ENCODE measurements at regions not wholly inside any gene's neighbourhood (a gene's known extent, or its start where the extent isn't known, plus 50 kb on each side); places are given as distances from the start of the nearest gene placed in this dataset.

DNA sequence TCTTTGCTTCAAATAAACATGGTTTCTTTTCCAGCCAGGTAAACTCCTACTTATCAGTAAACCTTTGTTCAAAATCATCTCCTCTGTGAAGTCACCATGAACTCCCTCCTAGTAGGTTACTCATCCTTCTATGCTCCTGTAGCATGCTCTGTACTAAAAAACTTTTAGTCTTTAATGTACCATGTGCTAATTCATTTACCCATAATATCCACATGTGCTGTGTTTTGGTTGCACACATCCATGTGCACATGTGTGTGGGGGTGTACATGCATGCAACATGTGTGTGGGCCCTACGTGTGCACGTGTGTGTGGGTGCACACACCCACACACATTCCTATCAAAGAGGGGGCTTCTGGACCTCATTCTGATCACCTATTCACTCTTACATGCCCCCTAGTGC lies 259.9 kb upstream of the SP4 start:
- DNase-seq = no peak

DNA sequence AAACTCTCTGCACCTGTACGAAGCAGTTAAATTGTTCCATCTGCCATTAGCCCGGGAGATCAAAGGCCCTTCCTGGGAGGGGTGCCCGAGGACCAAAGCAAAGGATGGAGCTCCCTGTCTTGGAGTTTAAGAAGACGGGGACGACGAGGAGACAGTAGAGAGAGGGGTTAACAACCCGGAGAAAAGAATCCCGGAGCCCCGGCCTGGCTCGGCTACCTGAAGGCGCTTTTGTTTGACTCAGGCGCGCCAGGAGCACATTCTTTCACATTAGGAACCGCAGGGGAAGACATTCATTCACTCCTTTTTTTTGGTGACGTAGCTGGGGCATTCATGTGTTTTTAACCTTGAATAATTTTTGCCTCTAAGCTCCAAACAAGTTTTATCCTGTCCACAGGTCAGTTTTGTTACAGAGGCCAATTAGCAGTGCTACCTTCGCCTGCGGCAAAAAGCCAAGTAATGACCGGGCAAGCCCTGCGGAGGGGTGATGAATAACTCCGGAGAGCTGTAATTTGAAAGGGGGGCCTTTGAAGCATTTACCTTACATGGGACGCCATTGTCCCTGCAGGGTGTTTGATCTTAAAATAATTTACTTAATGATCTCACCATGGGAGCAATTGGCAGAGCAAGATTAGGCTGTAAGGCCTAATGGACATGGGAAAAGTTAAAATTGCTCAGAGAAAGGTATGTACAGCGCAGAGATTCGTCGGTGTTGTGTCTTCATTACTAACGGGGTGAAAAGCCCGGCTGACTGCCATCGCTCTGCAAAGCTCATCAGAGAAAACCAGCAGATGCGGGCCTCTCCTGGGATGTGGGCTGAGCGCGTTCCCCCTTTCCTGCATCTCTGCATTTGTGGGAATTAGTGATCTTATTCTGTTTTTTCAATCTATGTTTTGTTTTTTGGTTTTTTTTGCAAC lies 258.0 kb upstream of the SP4 start:
- no peak for DNase-seq

DNA sequence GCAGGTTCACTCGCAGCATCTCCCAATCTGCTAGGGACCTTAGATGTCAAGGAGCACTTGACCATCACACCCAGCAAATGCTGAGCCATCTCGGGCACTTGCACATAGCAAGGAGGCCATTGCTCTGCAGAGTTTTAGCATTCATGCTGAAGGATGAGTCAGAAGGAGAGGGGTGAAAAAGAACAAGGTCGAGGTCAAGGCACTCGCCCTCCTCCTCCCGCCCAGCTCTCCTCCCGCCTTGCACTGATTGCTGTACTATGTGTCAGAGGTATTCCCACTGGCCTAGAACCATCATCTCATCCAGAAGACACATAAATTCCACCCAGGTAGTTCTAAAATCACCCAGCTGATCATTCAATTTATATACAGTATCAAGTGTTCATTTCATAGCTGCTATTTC lies 255.1 kb upstream of the SP4 start:
- no peak for DNase-seq

DNA sequence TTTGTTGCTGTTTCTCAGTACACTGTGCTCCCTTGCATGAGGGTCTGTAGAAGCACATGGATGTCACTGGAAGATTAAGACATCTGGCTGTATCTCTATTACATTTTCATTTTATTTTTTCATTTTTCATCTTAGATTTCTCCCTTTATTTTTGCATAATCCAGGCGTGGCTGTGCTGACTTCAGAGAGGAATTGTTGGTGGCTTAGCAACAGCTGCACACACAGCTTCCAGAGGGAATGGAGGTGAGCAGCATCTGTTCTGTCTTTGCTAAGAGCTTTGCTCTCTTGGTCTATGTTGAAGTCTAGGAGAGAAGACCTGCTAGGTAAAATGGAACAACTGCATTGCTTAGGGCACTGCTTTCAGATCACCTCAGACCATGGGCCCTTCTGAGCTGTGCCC lies 254.4 kb upstream of the SP4 start:
- no peak for DNase-seq

DNA sequence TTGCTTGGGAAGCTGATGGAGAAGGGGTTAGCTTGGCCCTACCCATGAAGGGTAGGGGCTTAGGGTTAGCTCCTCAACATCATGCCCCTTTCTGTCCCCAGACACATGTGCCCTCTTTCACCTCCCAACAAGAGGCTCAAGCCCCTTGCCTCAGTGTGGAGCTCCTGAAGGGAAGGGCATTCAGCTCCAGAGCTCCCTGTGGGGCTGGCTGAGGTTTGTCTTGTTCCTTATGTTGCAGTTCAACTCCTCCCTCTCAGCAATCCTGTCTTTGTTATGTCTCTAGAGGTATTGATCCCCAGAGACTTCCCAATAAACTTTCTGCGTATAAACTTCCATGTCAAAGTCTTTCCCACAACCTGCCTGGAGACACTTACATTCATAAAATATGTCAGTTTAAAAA lies 252.2 kb upstream of the SP4 start:
- DNase-seq = no peak

DNA sequence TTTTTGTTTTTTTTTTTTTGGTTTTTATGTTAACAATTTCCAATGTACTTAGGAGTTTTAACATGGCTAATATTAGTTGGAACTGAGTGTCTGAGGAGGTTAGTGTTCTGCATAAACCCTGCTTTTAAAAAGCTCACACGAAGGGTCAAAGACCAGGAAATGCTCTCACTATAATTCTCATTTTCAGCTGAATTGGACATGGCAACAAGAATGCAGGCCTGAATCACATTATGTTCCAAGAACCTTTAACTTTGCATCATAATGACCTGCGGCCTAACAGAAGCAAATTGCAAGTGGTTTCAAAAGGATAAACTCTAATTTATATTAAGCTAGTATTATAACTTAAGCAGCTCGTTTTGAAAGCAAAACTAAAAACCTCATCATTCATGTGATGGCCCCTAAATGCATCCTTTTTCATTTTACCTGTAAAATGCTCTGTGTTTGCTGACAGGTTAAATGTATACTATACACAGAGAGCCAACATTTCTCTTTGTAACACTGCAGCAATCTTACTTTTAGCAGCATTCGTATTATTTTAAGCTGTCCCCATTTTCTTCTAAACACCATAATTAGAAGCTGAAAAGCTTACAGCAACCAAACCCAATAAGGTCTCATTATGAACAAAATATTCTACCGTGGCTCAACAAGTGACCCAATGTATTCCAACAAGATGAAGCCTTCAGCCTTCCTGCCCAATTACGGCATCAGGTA lies 242.8 kb upstream of the SP4 start:
- DNase-seq = no peak

DNA sequence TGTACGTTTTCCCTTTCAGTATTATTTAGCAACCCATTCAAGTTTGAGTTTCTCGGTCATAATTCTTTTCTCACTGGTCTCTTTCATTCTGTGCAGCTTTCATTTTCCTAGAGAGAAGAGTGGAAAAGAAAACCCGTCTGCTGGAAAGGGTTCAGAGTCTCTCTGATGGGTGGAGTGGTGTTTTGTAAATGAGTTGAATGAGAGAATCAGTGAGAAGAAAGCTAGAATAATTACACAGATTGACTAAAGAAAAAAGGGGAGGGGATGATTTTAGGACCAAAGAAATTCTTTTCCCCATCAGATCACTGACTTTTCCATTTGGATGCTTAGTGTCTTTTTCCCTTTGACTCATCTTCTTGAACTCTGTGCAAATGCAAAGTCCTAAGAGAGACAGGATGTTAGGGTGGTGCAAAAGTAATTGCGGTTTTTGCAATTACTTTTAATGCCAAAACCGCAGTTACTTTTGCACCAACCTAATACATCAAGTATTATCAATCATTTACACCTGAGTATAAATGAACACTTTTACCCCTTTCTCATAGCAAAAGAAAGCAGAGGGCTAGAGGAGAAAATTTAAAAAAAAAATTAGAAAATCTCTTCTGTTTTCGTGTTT lies 242.1 kb upstream of the SP4 start:
- no peak for DNase-seq

DNA sequence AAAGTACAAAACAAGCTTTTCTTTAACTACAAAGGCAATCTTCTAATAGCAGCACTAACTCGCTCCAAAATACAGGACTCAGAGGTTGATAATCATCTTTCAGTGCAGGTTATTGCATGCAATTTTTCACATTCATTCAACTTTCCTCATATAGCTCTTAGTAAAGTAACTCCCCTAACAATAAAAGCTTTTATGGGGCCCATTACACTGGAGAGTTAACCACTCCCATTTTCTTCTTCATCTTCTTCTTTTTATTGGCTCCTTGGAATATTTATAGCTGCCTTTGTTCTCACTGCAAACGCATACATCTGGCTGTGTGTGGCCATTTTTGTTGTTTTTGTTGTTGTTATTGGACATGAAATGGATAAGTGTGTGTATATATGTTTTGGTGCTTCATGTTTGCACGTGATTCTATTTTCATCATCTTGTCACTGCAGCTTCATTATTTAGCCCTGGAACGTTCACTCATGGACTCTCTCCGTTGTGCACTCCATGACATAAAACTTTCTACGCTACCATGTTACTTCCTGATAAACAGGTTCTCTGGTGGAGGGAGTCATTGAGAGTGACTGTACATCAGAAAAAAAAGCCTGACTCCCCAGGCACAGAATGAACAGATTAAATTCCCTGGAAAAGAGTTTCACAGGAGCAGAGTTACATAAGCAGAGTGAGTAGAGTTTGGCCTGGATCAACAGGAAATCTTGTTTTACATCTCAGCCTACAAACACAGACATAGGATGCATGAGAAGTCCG lies 236.4 kb upstream of the SP4 start:
- DNase-seq = no peak

DNA sequence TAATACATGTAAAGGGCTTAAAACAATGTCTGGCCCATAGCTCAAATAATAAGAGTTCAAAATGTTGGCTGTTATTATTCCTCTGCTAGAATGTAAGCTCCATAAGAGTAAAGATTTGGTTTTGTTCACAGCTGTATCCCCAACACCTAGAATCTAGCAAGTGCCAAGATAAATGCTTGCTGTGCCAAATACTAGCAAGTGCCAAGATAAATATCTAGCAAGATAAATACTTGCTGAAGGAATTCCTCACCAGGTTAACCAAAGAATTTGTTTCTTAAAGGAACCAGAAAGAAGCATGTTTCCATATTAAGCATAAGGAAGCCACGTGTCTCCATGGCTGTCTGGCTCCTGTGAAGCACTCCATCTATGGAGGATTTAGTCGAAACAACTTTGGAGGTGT lies 235.2 kb upstream of the SP4 start:
- DNase-seq = no peak

DNA sequence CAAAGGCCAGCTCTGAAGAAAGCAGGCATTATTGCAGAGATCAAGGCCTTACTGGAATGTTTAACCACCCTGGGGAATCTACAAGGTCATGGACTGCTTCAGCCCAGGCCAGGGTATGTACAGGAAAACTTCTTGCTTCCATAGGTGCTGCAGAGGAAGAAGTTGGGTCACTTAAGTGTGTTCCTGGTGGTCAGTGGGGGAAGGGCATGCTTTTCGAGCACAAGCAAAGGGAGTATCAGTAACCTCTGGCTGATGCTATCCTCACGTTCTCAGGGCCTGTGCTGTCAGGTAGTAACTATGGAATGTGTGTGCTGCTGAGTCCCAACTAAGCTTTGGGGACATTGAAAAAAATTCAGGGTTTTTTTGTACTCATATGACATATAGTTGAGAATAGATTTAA lies 234.0 kb upstream of the SP4 start:
- no peak for DNase-seq

DNA sequence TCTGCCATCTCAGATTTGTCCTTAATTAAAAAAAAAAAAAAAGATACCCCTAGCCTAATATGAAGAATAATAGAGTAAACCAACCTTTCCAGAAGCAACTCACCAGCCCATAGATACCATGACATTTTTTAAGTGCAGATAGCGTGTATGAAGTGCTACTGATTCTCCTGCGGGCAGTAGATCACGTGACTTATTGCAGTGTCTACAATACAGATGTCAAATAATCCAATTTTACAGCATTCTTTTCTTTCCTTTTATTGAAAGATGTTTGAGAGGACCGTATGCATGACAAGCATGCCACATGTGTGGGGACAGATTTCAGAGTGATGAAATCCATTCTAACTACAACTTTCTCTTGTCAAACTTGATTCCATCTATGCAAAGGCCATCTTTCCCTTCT lies 232.9 kb upstream of the SP4 start:
- no peak for DNase-seq

DNA sequence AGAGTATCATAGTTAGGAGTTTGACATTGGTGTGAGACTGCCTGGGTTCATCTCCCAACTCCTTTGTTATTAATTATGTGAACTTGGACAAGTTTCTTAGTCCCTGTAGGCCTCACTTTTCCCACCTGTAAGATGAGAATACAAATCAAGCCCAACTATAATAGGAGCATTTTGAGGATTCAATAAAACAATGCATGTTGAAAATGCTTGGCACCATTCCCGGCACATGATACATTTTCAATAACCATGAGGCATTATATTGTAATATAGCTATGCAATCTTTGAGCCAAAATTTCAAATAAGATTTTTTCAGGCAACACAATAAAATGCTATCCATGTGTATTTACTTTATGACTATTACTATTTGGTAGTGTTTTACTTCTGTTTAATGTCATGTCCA lies 229.0 kb upstream of the SP4 start:
- DNase-seq = no peak

DNA sequence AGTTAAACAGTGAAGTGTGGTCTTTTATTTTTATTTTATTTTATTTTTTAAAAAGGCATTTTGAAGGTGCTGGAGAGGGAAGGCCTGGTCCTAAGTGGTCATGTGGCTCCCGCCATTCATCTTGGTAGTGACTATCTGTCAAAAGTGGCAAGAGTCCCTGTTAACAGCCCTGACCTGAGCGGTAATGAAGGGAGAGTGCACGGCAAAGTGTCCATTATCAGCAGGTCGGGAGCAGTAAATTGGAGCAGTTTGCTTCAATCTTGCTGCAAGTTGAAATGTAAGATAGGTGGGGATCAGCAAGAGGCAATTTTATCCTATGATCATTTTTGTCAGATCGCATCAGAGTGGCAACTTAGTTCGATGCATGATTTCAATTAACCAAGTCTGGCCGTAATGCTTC lies 227.4 kb upstream of the SP4 start:
- no peak for DNase-seq

DNA sequence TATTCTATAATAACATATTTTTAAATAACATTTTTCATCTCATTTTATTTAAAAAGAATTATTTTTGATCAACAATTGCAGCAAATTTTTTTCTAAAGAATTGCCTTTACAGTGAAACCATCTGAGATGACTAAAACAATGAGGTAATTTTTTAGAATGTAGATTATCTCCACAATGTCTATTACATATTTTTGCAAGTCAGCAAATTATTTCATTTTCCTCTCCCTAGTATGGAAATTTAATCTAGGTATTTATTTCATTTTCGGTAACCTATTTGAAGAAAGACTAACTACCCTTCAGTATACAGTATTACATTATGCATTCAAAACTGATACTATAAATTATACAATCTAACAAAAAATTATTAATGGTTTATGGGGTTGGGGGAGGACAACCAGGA lies 213.2 kb upstream of the SP4 start:
- no peak for DNase-seq

DNA sequence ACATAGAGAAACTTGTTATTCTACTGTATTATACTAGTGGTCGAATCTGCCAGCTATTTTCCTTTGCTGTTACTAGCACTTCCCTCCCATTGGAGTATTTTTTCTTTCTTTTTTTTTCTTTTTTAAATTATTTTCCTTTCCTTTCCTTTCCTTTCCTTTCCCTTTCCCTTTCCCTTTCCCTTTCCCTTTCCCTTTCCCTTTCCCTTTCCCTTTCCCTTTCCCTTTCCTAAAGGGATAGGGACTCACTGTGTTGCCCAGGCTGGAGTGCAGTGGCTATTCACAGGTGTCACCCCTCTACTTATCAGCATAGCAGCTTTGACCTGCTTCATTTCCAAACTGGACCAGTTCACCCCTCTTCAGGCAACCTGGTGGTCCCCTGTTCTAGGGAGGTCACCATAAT lies 212.6 kb upstream of the SP4 start:
- no peak for DNase-seq

DNA sequence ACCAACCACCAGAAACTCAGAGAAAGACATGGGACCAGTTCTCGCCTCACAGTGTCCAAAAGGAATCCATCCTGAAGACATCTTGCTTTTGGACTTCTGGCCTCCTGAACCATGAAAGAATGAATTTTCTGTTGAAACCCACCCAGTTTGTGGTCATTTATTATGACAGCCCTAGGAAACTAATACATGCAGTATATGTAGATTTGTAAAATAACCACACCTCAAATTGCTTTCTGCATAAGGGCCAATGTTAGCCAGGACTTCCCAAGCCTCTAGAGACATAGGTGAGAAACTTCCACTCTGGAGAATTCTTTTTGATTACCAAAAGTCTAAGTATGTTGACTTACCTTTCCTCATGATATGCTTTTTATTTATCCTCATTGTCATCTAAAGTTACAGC lies 210.5 kb upstream of the SP4 start:
- no peak for DNase-seq

DNA sequence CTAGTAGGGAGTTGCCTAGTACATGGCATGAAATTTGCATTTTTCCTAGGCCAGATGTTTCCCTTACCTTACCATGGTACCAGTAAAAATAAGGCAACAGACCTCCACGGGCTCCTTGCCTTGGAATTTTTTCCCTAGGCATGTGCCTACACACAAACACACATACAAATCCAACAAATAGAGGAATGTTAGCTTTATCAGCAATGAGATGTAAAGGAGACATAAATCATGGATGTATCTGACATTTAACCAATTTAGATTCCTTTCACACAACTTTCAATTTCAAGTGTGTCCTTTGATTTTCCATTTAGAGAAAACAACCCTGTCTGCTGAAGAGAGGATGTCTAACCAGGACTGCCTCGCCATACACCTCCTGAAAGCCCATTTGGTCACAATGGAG lies 209.7 kb upstream of the SP4 start:
- DNase-seq = no peak

DNA sequence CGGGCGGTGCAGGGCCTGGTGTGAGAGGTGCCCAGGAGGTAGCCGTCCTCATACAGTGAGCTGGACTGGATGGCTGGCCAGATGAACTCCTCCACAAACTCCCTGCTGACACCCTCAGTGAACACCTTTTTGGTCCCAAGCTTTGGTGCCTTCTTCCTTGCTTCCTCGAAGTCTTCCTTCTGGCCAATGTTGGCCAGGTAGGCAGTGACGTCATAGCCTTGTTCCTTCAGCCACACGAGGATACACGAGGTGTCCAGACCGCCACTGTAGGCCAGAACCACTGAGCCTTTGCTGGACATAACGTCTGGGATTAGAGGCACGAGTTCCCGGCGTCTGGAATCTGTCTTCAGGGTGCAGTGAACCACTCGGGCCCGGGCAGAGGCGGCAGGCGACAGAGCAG lies 206.8 kb upstream of the SP4 start:
- no peak for DNase-seq

DNA sequence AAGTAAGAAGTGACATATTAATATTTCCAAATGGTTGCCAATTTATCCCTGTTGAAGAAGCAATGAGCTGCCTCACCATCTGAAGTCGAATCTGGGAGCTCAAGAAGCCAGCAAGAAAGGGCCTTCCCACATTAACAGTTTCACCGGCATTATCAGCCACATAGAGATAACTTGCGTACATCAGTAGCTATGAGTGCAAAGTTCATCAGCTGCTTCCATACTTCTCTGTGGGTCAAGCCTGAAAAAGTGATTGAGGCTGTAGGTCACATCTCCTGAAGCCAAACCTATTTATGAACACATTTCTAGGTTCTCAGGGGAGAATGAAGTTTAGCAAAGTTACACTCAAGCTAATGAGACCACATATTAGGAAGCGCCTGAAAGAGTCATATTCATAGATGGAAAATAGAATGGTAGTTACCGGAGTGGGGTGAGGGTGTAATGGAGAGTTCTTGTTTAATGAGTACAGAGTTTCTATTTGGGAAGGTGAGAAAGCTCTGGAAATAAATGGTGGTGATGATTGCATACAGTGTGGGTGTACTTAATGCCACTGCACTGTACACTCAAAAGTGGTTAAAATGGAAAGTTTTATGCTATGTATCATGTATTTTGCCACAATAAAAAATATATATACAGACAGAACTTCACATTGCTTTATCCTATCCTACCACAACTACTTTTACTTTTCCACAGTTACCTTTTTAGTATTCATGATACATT lies 189.3 kb upstream of the SP4 start:
- DNase-seq = no peak

DNA sequence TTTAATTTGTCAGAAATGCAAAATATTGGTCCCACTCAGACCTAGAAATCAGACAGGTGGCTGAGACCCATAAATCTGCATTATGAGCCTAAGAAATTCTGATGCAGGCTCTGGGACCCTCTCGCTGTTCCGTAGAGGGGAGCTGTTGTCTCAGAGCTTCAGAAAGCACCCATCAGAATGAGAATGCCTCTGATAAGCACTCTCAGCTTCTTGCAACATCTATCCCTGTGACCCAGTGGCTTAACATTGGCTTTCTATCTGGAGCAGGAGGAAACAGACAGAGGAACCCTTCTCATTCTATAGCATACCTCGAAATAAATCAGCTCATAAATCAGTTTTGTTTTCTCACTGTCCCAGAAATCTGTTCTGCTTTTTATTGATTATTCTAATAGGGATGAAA lies 184.6 kb upstream of the SP4 start:
- DNase-seq = no peak

DNA sequence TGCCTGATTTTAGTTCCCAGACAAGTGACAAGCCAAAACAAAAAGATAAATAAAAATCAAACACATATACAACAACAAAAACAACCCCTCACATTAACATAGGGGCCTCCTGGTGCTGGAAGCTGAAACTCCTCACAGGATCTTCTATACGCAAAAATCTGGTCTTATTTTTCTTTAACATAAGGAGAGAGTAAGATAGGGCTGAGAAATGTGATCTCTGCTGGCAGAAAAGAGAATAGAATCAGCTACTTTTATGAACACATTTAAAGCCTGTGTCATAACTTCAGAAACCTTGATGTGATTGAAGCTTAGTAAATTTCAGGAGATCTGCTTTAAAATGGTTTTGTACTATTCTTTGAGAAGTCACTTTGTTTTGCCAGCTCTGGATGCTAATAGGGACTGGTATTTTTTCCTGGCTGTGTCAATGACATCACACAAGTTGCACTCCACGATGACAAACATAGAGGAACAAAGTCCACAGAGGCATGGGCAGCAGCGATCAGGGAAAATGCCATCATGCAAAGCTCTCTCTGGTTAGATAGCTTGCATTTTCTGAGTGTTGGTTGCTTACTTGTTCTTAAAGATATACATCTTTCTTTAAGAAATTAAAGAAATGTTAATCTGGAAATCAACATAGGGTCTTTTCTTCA lies 176.6 kb upstream of the SP4 start:
- DNase-seq = no peak
